Skeletal muscle cell (primary cell): ENCODE measurements at regions not wholly inside any gene's neighbourhood (a gene's known extent, or its start where the extent isn't known, plus 50 kb on each side); places are given as distances from the start of the nearest gene placed in this dataset.
"Not testable (repeated sequence)": the region's sequence is repeated elsewhere in the genome, so short reads cannot be mapped to it uniquely, and the experiment has no call there.

Experiments
- DNase-seq: peaks from one replicate; pipeline ENCODE4 v3.0.0-alpha.2; 2010; ENCODE audit warnings: low read depth
- H3K4me3 ChIP-seq: 2 replicates; pipeline ENCODE4 v1.5.1; 2011; ENCODE audit warnings: low read depth, mild to moderate bottlenecking, control low read depth, low read length, moderate library complexity

GRCh38 chrX:96128058-96128457 lies 556.6 kb upstream of the DIAPH2 start:
- DNase-seq, H3K4me3 ChIP-seq: not testable (repeated sequence)

- no peak for DNase-seq
- no peak overlapping the region for H3K4me3 ChIP-seq
Observed at GRCh38 chrX:96140796-96141195, 543.8 kb upstream of the DIAPH2 start.

DNA sequence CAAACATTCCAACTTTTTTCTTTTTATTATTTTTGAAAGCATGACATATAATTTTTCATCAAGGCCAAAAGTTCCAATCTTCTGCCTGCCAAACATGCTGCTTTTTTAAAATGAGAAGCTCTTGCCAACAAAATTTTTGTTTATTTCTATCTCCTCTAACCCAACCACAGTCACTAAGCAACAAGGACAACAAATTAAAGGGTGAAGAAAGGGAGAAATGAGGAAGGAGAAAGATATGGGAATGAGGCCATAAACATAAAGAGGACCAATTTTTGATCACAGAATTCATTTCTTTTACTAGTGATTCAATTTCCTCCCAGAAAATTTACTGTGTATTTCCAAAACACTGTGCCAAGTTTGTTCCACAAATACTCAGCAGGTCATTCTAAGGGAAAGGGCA lies 537.0 kb upstream of the DIAPH2 start:
- H3K4me3 ChIP-seq = no peak overlapping the region
- DNase-seq = no peak

- H3K4me3 ChIP-seq = no peak overlapping the region
- DNase-seq = no peak
Observed at GRCh38 chrX:96170626-96171025, 514.0 kb upstream of the DIAPH2 start.

DNA sequence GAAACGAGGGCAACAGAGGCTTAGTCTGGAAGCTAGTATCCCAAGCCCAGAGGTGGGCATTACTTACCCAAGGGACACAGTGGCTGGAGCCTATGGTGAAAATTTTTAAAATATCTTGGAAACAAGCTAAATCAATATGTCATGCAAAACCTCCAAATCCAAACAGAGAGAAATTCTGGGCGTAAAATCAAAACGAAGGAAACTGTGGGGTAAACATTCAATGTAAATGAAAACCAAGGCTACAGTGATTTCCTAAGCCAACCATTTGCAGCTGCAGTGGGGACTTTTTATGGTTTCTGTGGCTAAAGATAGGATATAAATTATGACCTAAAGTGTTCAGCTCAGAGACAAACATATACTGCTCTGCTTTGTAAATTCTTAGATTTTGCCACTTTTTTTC lies 507.7 kb upstream of the DIAPH2 start:
- no peak overlapping the region for H3K4me3 ChIP-seq
- DNase-seq = no peak

GRCh38 chrX:96181605-96182004 lies 503.0 kb upstream of the DIAPH2 start:
- no peak overlapping the region for H3K4me3 ChIP-seq
- no peak for DNase-seq

- H3K4me3 ChIP-seq = no peak overlapping the region
- DNase-seq = peak; percentile 4
Observed at GRCh38 chrX:96182366-96182765, 502.3 kb upstream of the DIAPH2 start.

- no peak overlapping the region for H3K4me3 ChIP-seq
- DNase-seq = no peak
Observed at GRCh38 chrX:96183391-96183790, 501.3 kb upstream of the DIAPH2 start.

- no peak overlapping the region for H3K4me3 ChIP-seq
- no peak for DNase-seq
Observed at GRCh38 chrX:96183843-96184242, 500.8 kb upstream of the DIAPH2 start.

GRCh38 chrX:96204928-96205327 lies 479.7 kb upstream of the DIAPH2 start:
- H3K4me3 ChIP-seq = no peak overlapping the region
- DNase-seq = no peak

GRCh38 chrX:96211953-96212352 lies 472.7 kb upstream of the DIAPH2 start:
- no peak overlapping the region for H3K4me3 ChIP-seq
- DNase-seq = no peak

DNA sequence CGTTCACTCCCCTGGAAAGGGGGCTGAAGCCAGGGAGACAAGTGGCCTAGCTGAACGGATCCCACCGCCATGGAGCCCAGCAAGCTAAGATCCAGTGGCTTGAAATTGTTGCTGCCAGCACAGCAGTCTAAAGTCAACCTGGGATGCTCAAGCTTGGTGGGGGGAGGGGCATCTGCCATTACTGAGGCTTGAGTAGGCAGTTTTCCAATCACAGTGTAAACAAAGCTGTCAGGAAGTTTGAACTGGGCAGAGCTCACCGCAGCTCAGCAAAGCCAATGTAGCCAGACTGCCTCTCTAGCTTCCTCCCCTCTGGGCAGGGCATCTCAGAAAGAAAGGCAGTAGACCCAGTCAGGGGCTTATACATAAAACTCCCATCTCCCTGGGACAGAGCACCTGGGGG lies 470.0 kb upstream of the DIAPH2 start:
- H3K4me3 ChIP-seq, DNase-seq: not testable (repeated sequence)

DNA sequence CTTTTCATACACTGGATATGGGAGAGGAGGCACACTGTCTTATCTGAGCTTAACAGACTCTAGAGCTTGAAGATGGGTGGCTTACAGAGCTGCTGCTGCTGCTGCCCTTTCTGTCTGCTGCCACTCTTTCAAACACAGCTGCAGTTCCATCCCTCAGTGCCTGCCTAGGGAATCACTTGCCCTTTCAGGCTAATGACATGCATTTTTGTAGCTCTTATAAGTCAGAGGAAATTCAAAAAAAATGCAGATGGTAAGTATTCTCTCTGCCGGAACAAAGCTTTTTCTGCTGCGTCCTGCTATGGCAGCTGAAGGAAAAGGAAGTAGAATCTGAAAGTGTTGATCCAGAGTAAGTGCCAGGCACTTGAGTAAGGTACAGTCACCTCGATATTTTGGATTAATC lies 460.4 kb upstream of the DIAPH2 start:
- DNase-seq = no peak
- no peak overlapping the region for H3K4me3 ChIP-seq

DNA sequence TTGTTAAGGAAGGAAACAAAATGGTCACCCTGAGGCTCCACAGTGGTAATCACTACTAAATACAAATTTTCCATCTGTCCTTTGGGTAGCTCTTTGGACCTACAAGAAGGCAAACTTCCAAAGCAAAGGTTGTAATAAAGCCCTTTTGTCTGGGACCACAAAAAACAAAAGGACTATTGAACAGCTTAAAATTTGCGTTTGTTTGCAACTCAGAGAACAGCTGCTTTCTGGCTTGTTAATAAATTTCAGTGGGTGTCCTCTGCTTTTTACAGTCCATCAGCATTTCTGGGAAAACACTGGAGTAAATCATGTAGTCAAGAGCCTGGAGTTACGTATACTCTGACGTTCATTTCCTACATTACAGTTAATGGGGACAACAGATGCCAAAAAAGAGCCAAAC lies 439.7 kb upstream of the DIAPH2 start:
- no peak for DNase-seq
- H3K4me3 ChIP-seq = no peak overlapping the region

GRCh38 chrX:96246436-96246835 lies 438.2 kb upstream of the DIAPH2 start:
- no peak overlapping the region for H3K4me3 ChIP-seq
- no peak for DNase-seq
